DMS79 (cell line): ENCODE measurements at regions not wholly inside any gene's neighbourhood (a gene's known extent, or its start where the extent isn't known, plus 50 kb on each side); places are given as distances from the start of the nearest gene placed in this dataset.
"Not testable (repeated sequence)": the region's sequence is repeated elsewhere in the genome, so short reads cannot be mapped to it uniquely, and the experiment has no call there.

Experiments used
- DNase-seq: peaks from one replicate; lab custom pipeline; 2025; lab: John Stamatoyannopoulos, UW

- no peak for DNase-seq
Observed at GRCh38 chr13:39803156-39803555, 147.7 kb downstream of the COG6 start.

GRCh38 chr13:39803851-39804250 is 148.4 kb downstream of the COG6 start:
- no peak for DNase-seq

DNA sequence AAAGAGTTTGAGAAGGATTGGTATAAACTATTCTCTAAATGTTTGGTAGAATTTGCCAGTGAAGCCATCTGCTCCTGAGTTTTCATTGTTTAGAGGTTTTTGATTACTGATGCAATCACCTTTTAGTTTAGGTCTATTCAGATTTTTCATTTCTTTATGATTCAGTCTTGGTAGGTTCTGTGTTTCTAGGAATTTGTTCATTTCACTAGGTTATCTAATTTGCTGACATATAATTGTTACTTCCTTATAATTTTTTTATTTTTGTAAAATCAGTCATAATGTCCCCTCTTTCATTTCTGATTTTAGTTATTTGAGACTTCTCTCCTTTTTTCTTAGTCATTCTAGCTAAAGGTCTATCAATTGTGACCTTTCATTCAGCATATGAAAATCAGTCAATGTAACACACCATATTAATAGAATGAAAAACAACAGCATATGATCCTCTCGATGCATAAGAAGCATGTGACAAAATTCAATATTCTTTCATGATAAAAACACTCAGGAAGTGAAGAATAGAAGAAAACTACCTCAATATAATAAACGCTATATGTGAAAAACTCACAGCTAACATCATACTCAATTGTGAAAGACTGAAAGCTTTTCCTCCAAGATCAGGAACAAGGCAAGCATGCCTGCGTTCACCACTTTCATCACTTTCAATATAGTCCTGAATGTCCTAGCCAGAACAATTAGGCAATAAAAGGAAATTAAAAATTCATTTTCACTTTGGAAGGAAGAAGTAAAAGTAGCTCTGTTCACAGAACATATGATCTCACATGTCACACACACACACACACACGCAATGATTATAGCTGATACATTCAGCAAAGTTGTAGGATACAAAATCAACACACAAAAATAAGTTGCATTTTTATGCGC is 149.1 kb downstream of the COG6 start:
- no peak for DNase-seq

DNA sequence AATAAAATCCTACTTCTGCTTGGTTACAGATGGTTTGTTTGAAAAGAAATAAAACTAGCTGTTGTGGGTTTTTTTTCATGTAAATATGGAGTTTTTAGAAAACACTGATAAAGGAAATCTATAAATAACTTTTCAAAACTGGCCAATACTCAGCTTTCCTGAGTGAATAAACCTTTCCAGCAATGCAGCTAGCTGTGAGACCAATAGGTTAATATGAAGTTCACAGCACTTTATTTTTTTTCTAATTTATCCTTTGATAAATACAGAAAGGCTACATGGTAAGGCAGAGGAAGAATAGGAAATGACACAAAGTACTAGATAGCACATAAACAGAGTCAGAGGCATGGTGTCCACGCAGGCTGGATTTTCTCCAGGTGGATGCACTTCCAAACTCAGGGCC is 154.0 kb downstream of the COG6 start:
- no peak for DNase-seq

- DNase-seq, result no peak
Observed at GRCh38 chr13:39810091-39810877, 154.8 kb downstream of the COG6 start.

- DNase-seq, result no peak
Observed at GRCh38 chr13:39811051-39811450, 155.6 kb downstream of the COG6 start.

DNA sequence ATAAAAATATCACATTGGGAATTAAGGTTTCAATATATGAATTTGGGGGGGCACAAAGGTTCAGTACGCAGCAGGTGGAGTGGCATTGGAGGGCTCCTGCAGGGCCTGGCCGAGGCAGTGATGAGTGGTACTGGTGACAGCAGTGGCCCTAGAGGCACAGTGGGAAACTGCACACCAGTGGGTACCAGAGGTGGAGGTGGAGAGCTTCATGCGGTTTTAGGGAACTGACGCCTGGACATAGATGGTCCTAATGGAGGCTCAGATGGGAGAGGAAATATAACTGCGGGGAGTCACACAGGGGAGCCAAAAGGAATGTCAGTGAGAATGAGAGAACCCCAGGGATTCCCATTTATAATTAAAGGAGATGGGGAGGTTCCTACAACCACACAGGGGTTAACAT is 156.2 kb downstream of the COG6 start:
- DNase-seq, result no peak

- no peak for DNase-seq
Observed at GRCh38 chr13:39815345-39816111, 160.1 kb downstream of the COG6 start.

DNA sequence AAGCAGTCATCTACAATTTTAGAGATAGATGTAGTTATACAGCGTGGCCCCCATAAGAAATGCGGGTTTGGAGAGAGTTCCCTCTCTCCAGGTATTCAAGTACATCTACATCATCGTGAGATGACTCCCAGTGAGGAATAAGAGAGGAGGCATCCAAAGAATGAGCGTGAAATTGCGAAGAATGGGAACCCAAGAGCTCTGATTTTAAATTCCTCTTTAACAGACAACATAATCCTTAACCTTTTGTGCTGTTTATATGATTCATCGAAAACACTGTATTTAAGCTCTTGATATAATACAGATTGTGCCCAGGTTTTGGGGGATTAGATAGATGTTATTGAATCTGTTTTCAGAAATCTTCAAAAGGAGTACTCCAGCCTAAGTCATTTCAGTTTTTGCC is 161.5 kb downstream of the COG6 start:
- DNase-seq, result no peak

DNA sequence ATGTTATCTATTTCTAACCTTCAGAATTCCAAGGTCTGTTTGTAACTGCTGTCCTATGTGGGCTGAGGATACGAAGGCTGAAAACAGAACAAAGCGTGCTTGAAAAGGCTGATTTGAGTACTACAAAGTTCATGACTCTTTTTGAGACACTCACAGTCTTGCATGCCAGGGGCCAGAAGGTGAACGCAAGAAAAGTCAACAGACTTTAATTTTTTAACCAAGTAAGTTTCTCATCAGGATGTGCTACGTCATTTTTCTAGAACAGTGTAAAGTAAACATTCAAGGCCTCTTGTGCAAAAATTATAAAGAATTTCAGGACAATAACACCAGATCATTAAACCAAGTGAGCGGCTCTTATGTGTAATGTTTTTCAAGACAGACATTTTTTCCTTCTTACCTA is 163.5 kb downstream of the COG6 start:
- no peak for DNase-seq

- no peak for DNase-seq
Observed at GRCh38 chr13:39820606-39821005, 165.1 kb downstream of the COG6 start.

GRCh38 chr13:39821977-39822376 is 166.5 kb downstream of the COG6 start:
- DNase-seq, result no peak

DNA sequence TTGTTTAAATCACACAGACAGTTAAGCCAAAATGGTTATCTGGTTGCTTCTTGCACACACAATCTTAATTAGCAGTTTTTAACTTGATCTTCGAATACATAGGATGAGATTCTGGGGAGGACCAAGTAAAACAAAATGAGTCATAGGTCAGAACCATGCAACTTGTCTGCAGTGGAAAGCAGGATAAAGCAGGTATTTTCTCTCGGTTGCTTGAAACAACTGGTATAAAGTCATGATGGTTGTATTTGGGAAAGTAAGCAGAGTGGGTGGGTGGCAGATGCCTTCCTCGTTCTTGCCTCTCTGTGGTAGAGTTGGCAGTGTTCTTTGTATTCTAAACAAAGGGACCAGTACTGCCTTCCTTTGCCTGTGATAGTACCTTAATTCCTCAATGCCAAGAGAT is 167.0 kb downstream of the COG6 start:
- no peak for DNase-seq

GRCh38 chr13:39823063-39823713 is 167.7 kb downstream of the COG6 start:
- no peak for DNase-seq

- DNase-seq, result no peak
Observed at GRCh38 chr13:39825886-39826285, 170.4 kb downstream of the COG6 start.

- no peak for DNase-seq
Observed at GRCh38 chr13:39835253-39835652, 179.8 kb downstream of the COG6 start.

DNA sequence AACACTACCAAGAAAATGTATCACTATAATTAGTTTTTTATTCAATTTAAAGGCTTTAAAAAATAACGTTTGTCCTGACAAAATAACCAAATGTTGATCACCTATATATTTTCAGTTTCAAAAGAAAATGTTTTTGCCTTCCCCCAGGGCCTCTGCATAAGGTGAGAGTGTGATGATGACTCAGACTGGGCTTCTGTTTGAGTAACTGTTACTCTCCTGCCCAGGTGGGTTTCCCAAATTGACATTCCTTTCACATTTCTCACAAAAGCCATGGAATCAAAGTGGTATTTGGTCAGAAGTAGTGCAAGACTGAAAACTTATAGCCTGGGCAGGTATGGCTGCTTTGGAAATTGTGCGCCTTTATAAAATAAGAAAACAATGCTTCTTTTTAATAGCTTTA is 180.6 kb downstream of the COG6 start:
- no peak for DNase-seq

- DNase-seq, result not testable (repeated sequence)
Observed at GRCh38 chr13:39837866-39838265, 182.4 kb downstream of the COG6 start.

GRCh38 chr13:39840201-39840600 is 184.7 kb downstream of the COG6 start:
- no peak for DNase-seq

DNA sequence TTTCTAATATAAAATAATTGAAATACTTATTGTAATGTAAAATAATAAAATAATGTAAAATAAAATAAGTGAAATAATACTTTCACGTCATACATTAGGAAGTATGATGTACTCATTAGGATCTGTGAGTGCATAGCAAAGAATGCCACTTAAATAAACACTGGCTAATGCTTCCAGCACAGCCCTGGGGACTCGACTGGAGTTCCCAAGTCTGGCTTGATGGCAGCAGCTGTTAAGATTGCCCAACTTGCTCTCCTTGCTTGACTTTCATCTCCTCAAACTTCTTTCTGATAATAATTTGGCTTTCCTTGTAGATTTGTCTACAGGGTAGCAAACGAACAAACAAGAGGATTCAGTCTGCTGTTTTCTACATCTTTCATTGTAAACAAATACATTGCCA is 191.9 kb downstream of the COG6 start:
- no peak for DNase-seq

DNA sequence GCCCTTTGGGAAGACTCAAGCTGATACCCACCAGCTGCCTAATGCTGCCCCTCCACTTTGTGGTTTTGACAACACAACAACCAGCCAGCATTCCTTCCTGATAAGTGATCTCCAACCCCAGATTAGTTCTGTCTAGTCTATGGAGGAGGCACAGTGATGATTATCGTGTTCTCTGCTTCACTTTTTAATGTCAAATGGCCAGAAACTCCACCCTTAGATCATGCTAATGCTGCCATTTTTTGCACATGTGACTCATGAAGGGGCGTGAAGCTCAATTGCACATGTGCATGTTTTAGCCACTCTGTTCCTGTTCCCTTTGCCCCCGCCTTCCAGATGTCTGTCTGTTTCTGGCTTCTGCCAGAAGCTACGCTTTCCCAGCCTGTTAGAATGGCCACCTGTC is 199.8 kb downstream of the COG6 start:
- no peak for DNase-seq

DNA sequence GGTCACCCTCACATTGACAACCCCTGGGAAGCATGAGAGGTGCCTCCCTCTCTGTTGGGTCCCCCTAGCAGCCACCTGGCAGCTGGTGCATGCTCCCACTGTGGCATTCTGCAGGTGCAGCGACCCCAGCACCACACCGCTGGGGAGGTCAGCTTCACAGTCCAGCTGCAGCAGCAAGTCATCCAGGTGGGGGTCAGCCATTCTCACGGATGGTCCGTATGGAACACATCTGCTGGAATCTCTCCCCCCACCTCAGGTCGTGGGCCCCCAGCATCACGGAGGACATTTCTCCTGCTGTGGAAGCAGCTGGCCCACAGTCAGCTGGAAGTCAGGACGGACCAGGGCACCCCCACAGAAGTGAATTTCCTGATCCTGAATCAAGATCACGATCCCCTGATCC is 201.3 kb downstream of the COG6 start:
- no peak for DNase-seq
